ENCODE measurements at regions not wholly inside any gene's neighbourhood (a gene's known extent, or its start where the extent isn't known, plus 50 kb on each side); places are given as distances from the start of the nearest gene placed in this dataset.

DNA sequence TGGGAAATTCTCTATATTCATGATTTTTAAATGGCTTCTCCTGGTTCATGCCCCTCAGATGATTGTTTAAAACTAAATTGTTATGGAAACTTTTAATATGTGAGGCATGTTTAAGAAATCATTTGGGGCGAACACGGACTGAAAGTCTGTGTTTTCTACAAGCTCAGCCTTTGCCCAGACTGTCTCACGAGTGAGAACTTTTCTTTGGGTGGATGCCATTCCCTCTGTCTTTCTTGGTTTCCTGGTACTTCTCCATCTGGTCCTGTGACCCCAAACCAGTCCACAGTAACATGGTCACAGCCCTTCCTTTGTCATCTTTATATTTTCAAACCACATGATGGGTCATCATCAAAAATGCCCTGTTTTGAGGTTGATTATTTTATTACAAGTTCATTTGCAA, 186.6 kb upstream of the GNPDA2 start (continued):
- TF ChIP-seq MAZ (IDR thresholded peaks at IDR 0.05; ENCODE audit: borderline replicate concordance, low read depth, low read length), result no peak

DNA sequence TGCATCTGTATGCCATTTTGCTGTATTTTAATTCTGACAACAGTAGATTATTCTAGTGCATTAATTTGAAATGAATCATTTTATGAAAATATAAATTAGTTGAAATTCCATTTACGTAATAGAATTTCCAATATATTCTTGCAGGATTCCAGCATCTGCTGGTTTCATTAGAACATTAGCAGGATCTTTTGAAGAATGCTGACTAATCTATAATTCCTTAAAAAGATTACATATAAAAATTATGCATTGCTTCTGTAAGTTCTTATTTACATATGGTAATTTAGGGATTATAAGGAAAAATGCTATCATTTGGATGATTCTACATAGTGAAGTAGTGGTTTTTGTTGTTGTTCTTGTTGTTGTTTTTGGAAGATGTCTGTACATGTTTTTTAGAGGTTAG, 182.2 kb upstream of the GNPDA2 start:
- H3K4ac ChIP-seq (ENCODE audit: low read depth, low read length), result no peak overlapping the region
- no peaks in the 10 kb centered on the region for H3K36me3 ChIP-seq (ENCODE audit: control insufficient read depth, insufficient read depth, low read length)
- no peak overlapping the region for H3K23ac ChIP-seq (ENCODE audit: low read depth, low read length)
- 0 out of 2 replicates have a peak, but pooled peaks cover 2% of the 10 kb centered on the region for H3K9me3 ChIP-seq (ENCODE audit: control insufficient read depth, insufficient read depth, low read length)
- H3K4me1 ChIP-seq (ENCODE audit: control insufficient read depth, insufficient read depth, low read length), result no peaks in the 10 kb centered on the region
- ATAC-seq (ENCODE audit: low read depth), result no peak
- H3K9me1 ChIP-seq (ENCODE audit: insufficient read depth, low read length), result no peaks in the 10 kb centered on the region
- H3K56ac ChIP-seq (ENCODE audit: extremely low read depth, insufficient read depth, low read length), result no peak overlapping the region
- no peaks in the 10 kb centered on the region for H3K79me1 ChIP-seq (ENCODE audit: low read depth in 1 of 2, low read length in 2 of 2)
- H2BK15ac ChIP-seq (ENCODE audit: low read depth, low read length), result no peak overlapping the region
- no peak overlapping the region for H2BK5ac ChIP-seq (ENCODE audit: low read depth, low read length, poor library complexity, severe bottlenecking)
- H2AK9ac ChIP-seq (replicated peaks; ENCODE audit: low read depth, low read length, poor library complexity), result no peak overlapping the region
- ChIA-PET CTCF (no interaction called here), POLR2A (ENCODE audit: unreplicated experiment) (no interaction called here)
- no peak overlapping the region for H3K4me3 ChIP-seq (ENCODE audit: insufficient read depth, low read depth, low read length)
- DNase-seq, result no peak
- dilution Hi-C loops (cut with HindIII; ENCODE audit: low sequenced_read_pairs, unreplicated experiment), result no loop called here
- no peak overlapping the region for H3K4me2 ChIP-seq (ENCODE audit: low read depth, low read length)
- no peak overlapping the region for H2AK5ac ChIP-seq (ENCODE audit: low read depth, low read length)
- no peak overlapping the region for H2BK20ac ChIP-seq (ENCODE audit: low read depth, low read length)
- no peak overlapping the region for H3K14ac ChIP-seq (replicated peaks; ENCODE audit: low read depth, low read length)
- H2AFZ ChIP-seq (replicated peaks; ENCODE audit: low read length, poor library complexity), result no peak overlapping the region
- WGBS, 2 experiments (ENCODE audit: extremely low coverage in 2 of 2, insufficient read length in 1 of 2), result no CpG with 5 or more reads among the region's 1 CpG
- no peak overlapping the region for H2BK120ac ChIP-seq (ENCODE audit: low read depth, low read length)
- no peak overlapping the region for H4K91ac ChIP-seq (ENCODE audit: insufficient read depth, low read depth, low read length)
- no peak overlapping the region for H3K18ac ChIP-seq (ENCODE audit: low read depth, low read length)
- TF ChIP-seq CEBPB (IDR thresholded peaks at IDR 0.05; ENCODE audit: low read depth, low read length) (no peak), MAFK (IDR thresholded peaks at IDR 0.05; ENCODE audit: low read depth, low read length) (peak; percentile 64)
- H3K9ac ChIP-seq (ENCODE audit: low read depth, low read length), result no peak overlapping the region
- BruUV-seq (replicated peaks), result no TSS peak
- intact Hi-C loops (cut with micrococcal nuclease), result no loop called here
- no peaks in the 10 kb centered on the region for H4K20me1 ChIP-seq (ENCODE audit: insufficient read depth, low read length)
- H4K8ac ChIP-seq (ENCODE audit: low read depth in 2 of 2, low read length in 2 of 2), result no peak overlapping the region
- no peak overlapping the region for H3K27ac ChIP-seq (ENCODE audit: insufficient read depth, low read length)
- no peaks in the 10 kb centered on the region for H3K27me3 ChIP-seq (ENCODE audit: control insufficient read depth, insufficient read depth, low read length)
- in situ Hi-C loops (cut with MboI; ENCODE audit: low sequenced_read_pairs), result no loop called here
- no peak overlapping the region for H4K5ac ChIP-seq (ENCODE audit: low read depth, low read length)

Data from IMR-90 (cell line).